H9 (cell line): ENCODE measurements at regions not wholly inside any gene's neighbourhood (a gene's known extent, or its start where the extent isn't known, plus 50 kb on each side); places are given as distances from the start of the nearest gene placed in this dataset.

Experiments
- DNase-seq: peaks from one replicate; pipeline ENCODE4 v3.0.0-alpha.2; 2017
- H2AFZ ChIP-seq: one replicate; pipeline ENCODE4 v1.6.1; 2013; ENCODE audit warnings: mild to moderate bottlenecking, low read length, control low read depth, moderate library complexity
- H2AK5ac ChIP-seq: 2 replicates; pipeline ENCODE4 v1.6.1; 2013; ENCODE audit warnings: low read length, control low read depth, mixed read lengths; ENCODE audit not compliant: insufficient read length
- H2BK120ac ChIP-seq: one replicate; pipeline ENCODE4 v1.6.1; 2013; ENCODE audit warnings: low read depth, mild to moderate bottlenecking, low read length, control low read depth, inconsistent platforms; ENCODE audit not compliant: poor library complexity, severe bottlenecking
- H2BK12ac ChIP-seq: 2 replicates; pipeline ENCODE4 v1.6.1; 2013; ENCODE audit warnings: low read length, control low read depth, mixed read lengths, low read depth; ENCODE audit not compliant: insufficient read length
- H2BK15ac ChIP-seq: 2 replicates; pipeline ENCODE4 v1.6.1; 2013; ENCODE audit warnings: low read depth, low read length, control low read depth
- H2BK20ac ChIP-seq: one replicate; pipeline ENCODE4 v1.6.1; 2013; ENCODE audit warnings: low read depth, mild to moderate bottlenecking, low read length, control low read depth, inconsistent platforms; ENCODE audit not compliant: poor library complexity, severe bottlenecking
- H2BK5ac ChIP-seq: 2 replicates; pipeline ENCODE4 v1.6.1; 2013; ENCODE audit warnings: low read length, control low read depth, mixed read lengths; ENCODE audit not compliant: insufficient read length
- H3K14ac ChIP-seq: 2 replicates; pipeline ENCODE4 v1.6.1; 2013; ENCODE audit warnings: low read length, control low read depth; ENCODE audit not compliant: insufficient read depth
- H3K18ac ChIP-seq: 2 replicates; pipeline ENCODE4 v1.6.1; 2013; ENCODE audit warnings: low read depth, mild to moderate bottlenecking, mixed read lengths, low read length, control low read depth; ENCODE audit not compliant: insufficient read length
- H3K23ac ChIP-seq: 2 replicates; pipeline ENCODE4 v1.6.1; 2013; ENCODE audit warnings: low read length, control low read depth, mixed read lengths, low read depth; ENCODE audit not compliant: insufficient read length
- H3K23me2 ChIP-seq: 2 replicates; pipeline ENCODE4 v1.6.1; 2013; ENCODE audit warnings: low read depth, mild to moderate bottlenecking, mixed read lengths, low read length, control low read depth; ENCODE audit not compliant: insufficient read length, poor library complexity, severe bottlenecking
- H3K27ac ChIP-seq: 2 replicates; pipeline ENCODE4 v1.5.1; 2013; ENCODE audit warnings: low read length, control low read depth, mixed read lengths, low read depth; ENCODE audit not compliant: insufficient read length
- H3K27me3 ChIP-seq: 2 replicates; pipeline ENCODE4 v1.6.1; 2013; ENCODE audit warnings: low read length, control low read depth, inconsistent platforms; ENCODE audit not compliant: insufficient read depth
- H3K4ac ChIP-seq: 2 replicates; pipeline ENCODE4 v1.6.1; 2013; ENCODE audit warnings: low read depth, mild to moderate bottlenecking, control low read depth, inconsistent platforms, low read length, moderate library complexity
- H3K4me1 ChIP-seq: 2 replicates; pipeline ENCODE4 v1.6.1; 2013; ENCODE audit warnings: low read length, control low read depth, inconsistent platforms; ENCODE audit not compliant: insufficient read depth
- H3K4me2 ChIP-seq: 2 replicates; pipeline ENCODE4 v1.6.1; 2013; ENCODE audit warnings: low read length, control low read depth, mixed read lengths; ENCODE audit not compliant: insufficient read length, insufficient read depth
- H3K56ac ChIP-seq: 2 replicates; pipeline ENCODE4 v1.6.1; 2013; ENCODE audit warnings: low read depth, mild to moderate bottlenecking, mixed read lengths, low read length, control low read depth; ENCODE audit not compliant: insufficient read length
- H3K79me1 ChIP-seq: 2 replicates; pipeline ENCODE4 v1.6.1; 2013; ENCODE audit warnings: low read depth, mild to moderate bottlenecking, moderate library complexity, low read length, control low read depth, inconsistent platforms; ENCODE audit not compliant: insufficient read depth, poor library complexity, severe bottlenecking
- H3K79me2 ChIP-seq: 2 replicates; pipeline ENCODE4 v1.6.1; 2013; ENCODE audit warnings: low read length, control low read depth, inconsistent platforms; ENCODE audit not compliant: insufficient read depth
- H3K9ac ChIP-seq: 2 replicates; pipeline ENCODE4 v1.6.1; 2013; ENCODE audit warnings: low read length, control low read depth, mixed read lengths; ENCODE audit not compliant: insufficient read length; ENCODE audit errors: extremely low read depth
- H3K9me3 ChIP-seq: one replicate; pipeline ENCODE4 v1.6.1; 2013; ENCODE audit warnings: low read depth, low read length, inconsistent platforms; ENCODE audit not compliant: control insufficient read depth
- H3T11ph ChIP-seq: one replicate; pipeline ENCODE4 v1.6.1; 2013; ENCODE audit warnings: mild to moderate bottlenecking, low read length, control low read depth, inconsistent platforms
- H4K20me1 ChIP-seq: one replicate; pipeline ENCODE4 v1.6.1; 2013; ENCODE audit not compliant: control insufficient read depth, insufficient read length, insufficient read depth
- H4K5ac ChIP-seq: 2 replicates; pipeline ENCODE4 v1.6.1; 2013; ENCODE audit warnings: low read depth, mild to moderate bottlenecking, mixed read lengths, low read length, control low read depth; ENCODE audit not compliant: insufficient read length
- H4K8ac ChIP-seq: replicated peaks from 2 replicates; pipeline ENCODE4 v1.6.1; 2013; ENCODE audit warnings: low read length, control low read depth, mixed read lengths, low read depth; ENCODE audit not compliant: insufficient read length
- H4K91ac ChIP-seq: 2 replicates; pipeline ENCODE4 v1.6.1; 2013; ENCODE audit warnings: low read depth, mild to moderate bottlenecking, moderate library complexity, mixed read lengths, low read length, control low read depth; ENCODE audit not compliant: insufficient read length
- H3K27ac Mint-ChIP-seq, 3 experiments: 2 replicates in 2 of 3; 3 replicates in 1 of 3; pipeline ENCODE4 v1.8.0; 2020 to 2021; ENCODE audit warnings: mixed read lengths in 3 of 3, mild to moderate bottlenecking in 1 of 3, moderate library complexity in 1 of 3
- H3K27me3 Mint-ChIP-seq: 2 replicates; pipeline ENCODE4 v1.8.0; 2021; ENCODE audit warnings: low read depth, mild to moderate bottlenecking, moderate library complexity, mixed read lengths
- H3K36me3 Mint-ChIP-seq, 3 experiments: 2 replicates in 2 of 3; 3 replicates in 1 of 3; pipeline ENCODE4 v1.8.0; 2020 to 2021; ENCODE audit warnings: low read depth in 3 of 3, mixed read lengths in 3 of 3; ENCODE audit not compliant: insufficient read depth in 1 of 3
- H3K4me1 Mint-ChIP-seq, 2 experiments: 2 replicates each; pipeline ENCODE4 v1.8.0; 2020; ENCODE audit warnings: mixed read lengths in 2 of 2
- H3K4me3 Mint-ChIP-seq, 2 experiments: 2 replicates in 1 of 2; 3 replicates in 1 of 2; pipeline ENCODE4 v1.8.0; 2020 to 2021; ENCODE audit warnings: mild to moderate bottlenecking in 2 of 2, mixed read lengths in 2 of 2, moderate library complexity in 1 of 2
- H3K9me3 Mint-ChIP-seq, 2 experiments: 2 replicates in 1 of 2; 3 replicates in 1 of 2; pipeline ENCODE4 v1.8.0; 2020; ENCODE audit warnings: mild to moderate bottlenecking in 2 of 2, mixed read lengths in 2 of 2, moderate library complexity in 1 of 2
- CTCF ChIP-seq: fragments of 200-600 bp; sonication (generic); conservative IDR thresholded peaks from 3 replicates; pipeline ENCODE4 v1.8.0; 2021; ENCODE audit warnings: antibody characterized with exemption, mild to moderate bottlenecking

- no peaks in the 10 kb centered on the region for H3K36me3 Mint-ChIP-seq
- H3K56ac ChIP-seq = no peak overlapping the region
- H2BK120ac ChIP-seq = no peak overlapping the region
- H3T11ph ChIP-seq = no peak overlapping the region
- no peak overlapping the region for H2BK15ac ChIP-seq
- no peaks in the 10 kb centered on the region for H3K79me2 ChIP-seq
- no peak overlapping the region for H4K91ac ChIP-seq
- H4K20me1 ChIP-seq = no peaks in the 10 kb centered on the region
- no peak overlapping the region for H4K8ac ChIP-seq
- no peak overlapping the region for H3K14ac ChIP-seq
- no peak overlapping the region for H2BK5ac ChIP-seq
- H4K5ac ChIP-seq = no peak overlapping the region
- H3K23me2 ChIP-seq = no peaks in the 10 kb centered on the region
- no peak overlapping the region for H3K27ac Mint-ChIP-seq
- DNase-seq = no peak
- H3K27ac ChIP-seq = no peak overlapping the region
- H2BK12ac ChIP-seq = no peak overlapping the region
- no peak for TF ChIP-seq CTCF
- H3K9ac ChIP-seq = no peak overlapping the region
- H3K27me3 ChIP-seq = no peaks in the 10 kb centered on the region
- H3K4me1 Mint-ChIP-seq = 0 out of 4 replicates have a peak, but pooled peaks cover 0 to 2% of the 10 kb centered on the region in 2 experiments
- H3K9me3 Mint-ChIP-seq = no peaks in the 10 kb centered on the region
- H2AK5ac ChIP-seq = no peak overlapping the region
- no peaks in the 10 kb centered on the region for H3K4me1 ChIP-seq
- no peak overlapping the region for H3K23ac ChIP-seq
- no peak overlapping the region for H3K18ac ChIP-seq
- H3K9me3 ChIP-seq = no peaks in the 10 kb centered on the region
- H3K4ac ChIP-seq = no peak overlapping the region
- no peak overlapping the region for H3K4me2 ChIP-seq
- H2BK20ac ChIP-seq = no peak overlapping the region
- H3K79me1 ChIP-seq = no peaks in the 10 kb centered on the region
- no peak overlapping the region for H3K4me3 Mint-ChIP-seq
- no peak overlapping the region for H2AFZ ChIP-seq
- no peaks in the 10 kb centered on the region for H3K27me3 Mint-ChIP-seq
Observed at GRCh38 chr13:37485756-37486155, 112.8 kb downstream of the POSTN start.
